NK-92 treated with Interleukin-12 subunit alpha and Interleukin-12 subunit beta, amount 100 ng/mL, for 24 hours (cell line): ENCODE measurements at regions not wholly inside any gene's neighbourhood (a gene's known extent, or its start where the extent isn't known, plus 50 kb on each side); places are given as distances from the start of the nearest gene placed in this dataset.
A peak's percentile ranks its signal among the peaks of the same experiment; 100 is the strongest.

ENCODE experiments used
- DNase-seq: peaks from one replicate; lab custom pipeline; 2025; lab: John Stamatoyannopoulos, UW

DNA sequence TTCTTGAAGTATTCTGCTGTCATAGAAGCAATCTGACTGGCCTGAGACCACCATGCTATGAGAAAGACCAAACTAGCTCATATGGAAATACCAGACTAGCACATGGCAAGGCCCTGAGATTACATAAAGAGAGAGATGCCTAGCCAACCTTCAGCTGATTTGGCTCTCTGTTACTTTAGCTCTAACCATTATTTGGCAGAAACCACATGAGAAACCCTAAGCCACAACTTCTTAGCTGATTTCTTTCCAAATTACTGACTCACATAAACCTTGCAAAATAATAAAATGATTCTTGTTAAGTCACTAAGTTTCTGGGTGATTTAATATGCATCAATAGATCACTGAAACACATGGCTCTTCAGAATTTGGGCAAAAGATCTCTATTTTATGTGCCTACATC lies 295.0 kb upstream of the ZNF521 start:
- DNase-seq: no peak

DNA sequence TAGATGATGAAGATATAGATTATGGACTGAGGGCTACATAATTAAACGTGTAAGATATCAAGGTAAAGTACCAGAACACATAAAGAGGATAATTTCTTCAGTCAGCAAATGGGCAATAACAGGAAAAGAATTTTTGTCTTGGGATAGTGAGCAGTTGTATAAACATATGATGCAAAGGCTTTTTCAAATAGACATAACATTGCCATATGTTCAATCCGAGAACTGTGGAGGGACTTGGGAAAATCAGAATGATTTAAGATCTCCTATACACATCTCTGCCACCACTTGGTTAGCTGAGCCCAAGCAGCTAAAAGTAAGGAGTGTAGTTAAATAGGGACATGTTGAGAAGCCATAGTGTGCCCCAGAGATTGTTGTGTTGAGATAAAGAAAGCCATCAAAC lies 287.6 kb upstream of the ZNF521 start:
- no peak for DNase-seq

DNA sequence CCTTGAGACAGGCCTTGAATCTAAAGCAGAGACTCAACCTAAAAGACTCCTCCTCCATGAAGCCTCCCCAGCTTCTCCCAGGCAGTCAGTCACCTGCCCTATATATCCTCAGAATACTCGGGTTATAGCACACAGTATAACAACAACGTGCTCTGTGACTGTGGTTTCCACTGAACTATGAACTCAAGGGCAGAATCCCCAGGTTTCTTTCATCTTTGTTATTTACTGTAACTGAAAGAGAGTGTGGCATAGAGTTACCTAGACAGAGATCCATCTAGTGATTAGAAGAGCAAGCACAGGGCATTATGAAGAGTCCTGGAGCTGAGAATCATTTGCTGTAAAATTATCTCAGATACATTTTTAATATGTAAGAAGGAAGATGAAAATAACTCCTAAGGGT lies 281.6 kb upstream of the ZNF521 start:
- no peak for DNase-seq

DNA sequence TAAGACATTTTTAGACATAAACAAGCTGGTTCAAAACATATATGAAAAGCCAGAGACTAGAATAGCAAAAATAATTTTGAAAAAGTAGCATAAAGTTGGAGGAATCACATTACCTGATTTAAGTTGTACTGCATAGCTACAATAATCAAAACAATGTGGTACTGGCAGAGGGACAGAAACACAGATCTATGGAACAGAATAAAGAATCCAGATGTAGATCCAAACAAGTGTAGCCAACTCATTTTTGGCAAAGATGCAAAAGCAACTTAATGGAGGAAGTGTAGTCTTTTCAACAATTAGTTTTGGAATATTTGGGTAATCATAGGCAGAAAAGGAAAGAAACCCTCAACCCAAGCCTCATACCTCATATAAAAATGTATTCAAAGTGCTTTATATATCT lies 278.7 kb upstream of the ZNF521 start:
- no peak for DNase-seq

DNA sequence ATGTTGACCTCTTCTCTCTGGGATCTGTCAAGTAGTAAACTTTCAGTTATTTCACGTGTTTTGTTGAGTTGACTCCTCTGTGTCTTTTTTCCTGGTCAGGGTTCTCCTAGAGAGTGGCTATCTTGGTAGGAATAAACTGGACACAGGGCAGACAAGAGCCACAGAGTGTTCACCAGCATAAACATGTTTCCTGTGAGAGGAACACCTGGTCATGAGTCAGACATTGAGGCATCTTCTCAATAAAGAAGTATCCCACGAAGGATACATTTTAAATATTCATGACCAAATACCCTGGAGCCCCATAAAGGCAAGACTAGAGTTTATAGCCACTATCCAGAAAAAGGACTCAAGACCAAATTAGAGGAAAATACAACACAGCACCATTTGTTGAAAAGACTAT lies 269.7 kb upstream of the ZNF521 start:
- DNase-seq: no peak

DNA sequence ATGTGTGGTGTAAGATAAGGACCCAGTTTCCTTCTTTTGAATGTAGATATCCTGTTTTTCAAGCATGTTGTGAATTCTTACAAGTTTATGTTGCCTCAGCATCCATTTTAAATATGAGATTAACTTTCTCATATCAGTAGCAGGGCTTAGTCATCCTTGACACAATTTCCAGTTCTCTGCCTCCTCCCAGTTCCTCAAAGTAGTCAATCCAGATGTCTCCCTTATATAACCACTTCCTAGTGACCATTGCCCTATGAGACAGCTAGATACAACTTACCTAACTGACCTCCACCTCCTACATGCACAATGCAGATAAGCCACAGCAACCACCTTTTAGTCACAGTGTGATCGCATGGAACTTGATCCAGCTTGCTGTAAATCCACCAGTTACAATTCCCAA lies 269.2 kb upstream of the ZNF521 start:
- no peak for DNase-seq

DNA sequence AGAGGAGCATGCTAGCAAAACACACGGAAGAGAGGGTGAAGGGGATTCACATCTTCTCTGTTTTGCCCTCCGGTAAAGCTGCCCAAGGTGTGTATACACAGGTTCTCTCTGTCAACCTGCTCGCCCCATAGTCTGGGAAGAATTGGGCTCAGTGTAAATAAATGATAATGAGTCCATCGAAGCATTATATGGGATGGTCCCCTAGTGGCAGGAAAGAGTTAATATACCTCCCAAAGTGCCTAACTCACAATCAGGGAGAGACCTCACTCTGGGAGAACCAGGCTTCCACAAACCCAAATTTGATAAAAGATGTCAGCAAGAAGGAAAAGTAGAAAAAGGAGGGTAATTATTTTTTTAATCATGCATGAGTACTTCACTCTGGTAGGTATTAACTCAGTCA lies 262.2 kb upstream of the ZNF521 start:
- no peak for DNase-seq

DNA sequence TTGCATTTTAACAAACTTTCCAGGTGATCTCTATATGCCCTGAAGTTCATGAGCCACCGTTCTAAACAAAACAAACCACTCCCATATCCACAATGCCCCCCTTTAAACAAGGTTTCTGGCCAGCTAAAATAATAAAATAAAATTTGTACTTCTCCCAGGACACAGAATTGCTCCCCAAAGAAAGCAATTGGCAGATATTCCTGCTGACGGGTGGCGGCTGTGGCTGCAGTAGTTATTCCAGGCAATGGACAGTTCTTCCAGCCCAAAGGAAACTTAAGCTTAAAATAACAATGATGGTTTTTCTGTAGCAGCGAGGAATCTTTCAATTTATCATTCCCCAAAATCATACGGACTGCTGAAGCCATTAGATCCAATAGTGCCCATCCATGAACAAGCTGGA lies 260.5 kb upstream of the ZNF521 start:
- DNase-seq: no peak

DNA sequence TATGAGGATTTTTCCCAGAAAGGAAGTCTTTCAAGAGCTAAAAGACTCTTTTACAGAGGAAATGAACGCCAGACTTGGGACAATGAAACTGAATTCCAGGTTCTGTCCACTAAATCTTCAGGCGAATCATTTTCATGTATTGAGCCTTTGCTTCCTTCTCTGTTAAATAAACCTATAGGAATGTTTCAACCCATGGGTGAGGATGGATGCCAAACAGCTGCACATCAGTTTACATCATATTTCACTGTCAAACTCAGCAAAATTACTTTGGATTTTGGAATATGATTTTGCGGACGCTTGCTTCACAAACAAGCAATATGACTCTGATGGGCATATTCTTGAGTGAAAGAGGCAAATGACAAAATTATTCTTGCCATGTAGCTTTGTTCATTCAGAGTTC lies 256.1 kb upstream of the ZNF521 start:
- DNase-seq: no peak

DNA sequence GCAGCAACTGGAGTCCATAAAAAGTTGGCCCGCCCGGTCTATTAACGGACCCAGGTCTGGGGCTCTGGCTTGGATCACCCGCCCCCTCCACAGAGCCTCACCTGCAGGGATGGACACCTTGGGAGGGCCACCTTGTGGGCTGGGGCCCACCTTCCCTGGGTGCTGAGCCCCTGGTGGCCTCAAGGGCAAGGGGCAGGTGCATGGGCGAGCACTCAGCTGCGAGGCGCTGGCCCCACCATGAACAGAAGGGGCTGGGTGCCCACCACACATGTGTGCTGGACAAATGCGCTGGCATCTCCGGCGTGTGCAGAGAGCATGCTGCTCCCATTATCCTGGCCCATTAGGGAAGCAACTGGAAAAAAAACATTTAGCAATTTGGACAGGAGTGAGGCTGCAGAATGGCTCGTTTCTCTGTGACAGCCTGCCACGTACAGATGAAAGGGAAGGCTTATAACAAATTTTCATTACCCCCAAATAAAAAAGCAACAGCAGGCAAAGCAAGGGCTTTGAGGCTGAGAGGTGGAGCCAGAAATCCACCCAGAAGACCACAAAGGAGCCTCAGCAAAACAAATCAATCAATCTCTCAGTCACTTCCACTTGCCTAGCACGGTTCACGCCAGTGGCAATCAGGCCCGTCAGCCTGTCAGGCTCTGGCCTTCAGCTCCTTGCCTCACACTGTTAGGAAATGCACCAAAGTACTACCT lies 253.1 kb upstream of the ZNF521 start:
- DNase-seq: no peak

DNA sequence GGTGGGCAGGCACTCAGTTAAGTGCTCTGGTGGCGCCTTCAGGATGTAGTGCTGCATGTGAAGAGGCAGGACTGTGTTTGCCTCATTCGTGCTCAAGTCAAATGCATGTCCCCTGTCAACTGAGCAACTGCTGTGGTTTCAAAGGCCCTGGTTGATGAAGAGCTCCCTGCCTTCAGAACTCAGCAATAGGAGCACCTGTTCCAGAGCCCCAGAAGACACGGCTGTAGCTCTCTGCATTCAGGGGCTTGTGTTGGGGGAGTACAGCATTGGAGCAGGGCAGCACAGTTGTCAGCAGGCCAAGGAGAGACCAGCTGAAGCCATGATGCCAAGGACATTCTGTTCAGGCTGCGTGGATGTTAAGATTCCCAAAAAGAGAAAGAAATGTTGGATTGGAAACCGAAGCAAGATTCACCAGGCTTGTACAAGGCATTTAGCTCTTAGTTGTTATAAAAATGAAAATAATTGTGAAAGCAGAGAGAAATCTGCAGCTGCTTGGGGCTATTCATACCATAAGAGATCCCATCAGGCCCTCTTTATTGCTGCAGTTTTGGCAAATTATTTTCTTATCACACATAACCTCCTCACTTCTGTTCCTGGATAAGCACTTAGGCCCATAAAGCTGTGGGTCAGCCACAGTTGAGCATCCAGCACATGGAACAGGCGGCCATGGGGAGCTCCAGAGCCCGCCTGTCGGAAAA lies 252.4 kb upstream of the ZNF521 start:
- no peak for DNase-seq

DNA sequence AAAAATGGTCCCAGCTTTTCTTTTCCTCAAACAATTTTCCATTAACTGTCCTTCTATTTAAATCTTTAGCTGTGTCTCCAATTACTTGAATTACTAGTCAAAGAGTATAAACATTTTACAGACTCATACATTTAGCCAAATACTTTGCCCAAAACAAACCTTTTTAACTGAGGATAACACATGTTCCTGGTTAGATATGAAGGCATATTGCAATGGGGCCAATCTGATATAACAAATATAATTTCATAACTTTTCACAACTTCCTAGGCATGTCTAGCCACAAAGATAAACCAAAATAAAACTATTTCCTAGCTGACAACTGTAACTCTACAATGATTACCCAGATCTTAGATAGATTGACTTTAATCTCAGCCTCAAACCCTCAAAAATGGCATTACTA lies 247.5 kb upstream of the ZNF521 start:
- DNase-seq: no peak

DNA sequence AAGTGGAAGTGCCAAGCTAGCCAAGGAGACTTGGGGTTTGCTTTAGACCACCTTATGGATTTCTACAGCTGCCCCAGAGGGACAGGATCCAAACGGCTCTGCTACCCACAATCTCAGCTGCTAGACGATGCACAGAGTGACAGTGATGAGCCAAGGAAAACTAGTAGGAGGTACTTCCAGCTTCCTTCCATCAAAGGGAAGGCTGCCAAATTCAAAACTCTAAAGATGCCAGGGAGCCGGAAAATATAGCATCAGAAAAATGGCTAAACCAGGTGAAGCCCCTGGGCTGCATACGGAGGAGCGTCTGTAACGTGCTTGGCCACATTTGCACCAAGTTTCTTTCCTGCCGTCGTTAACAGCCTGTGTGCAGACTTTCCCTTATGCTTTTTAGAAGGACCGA lies 245.5 kb upstream of the ZNF521 start:
- no peak for DNase-seq

DNA sequence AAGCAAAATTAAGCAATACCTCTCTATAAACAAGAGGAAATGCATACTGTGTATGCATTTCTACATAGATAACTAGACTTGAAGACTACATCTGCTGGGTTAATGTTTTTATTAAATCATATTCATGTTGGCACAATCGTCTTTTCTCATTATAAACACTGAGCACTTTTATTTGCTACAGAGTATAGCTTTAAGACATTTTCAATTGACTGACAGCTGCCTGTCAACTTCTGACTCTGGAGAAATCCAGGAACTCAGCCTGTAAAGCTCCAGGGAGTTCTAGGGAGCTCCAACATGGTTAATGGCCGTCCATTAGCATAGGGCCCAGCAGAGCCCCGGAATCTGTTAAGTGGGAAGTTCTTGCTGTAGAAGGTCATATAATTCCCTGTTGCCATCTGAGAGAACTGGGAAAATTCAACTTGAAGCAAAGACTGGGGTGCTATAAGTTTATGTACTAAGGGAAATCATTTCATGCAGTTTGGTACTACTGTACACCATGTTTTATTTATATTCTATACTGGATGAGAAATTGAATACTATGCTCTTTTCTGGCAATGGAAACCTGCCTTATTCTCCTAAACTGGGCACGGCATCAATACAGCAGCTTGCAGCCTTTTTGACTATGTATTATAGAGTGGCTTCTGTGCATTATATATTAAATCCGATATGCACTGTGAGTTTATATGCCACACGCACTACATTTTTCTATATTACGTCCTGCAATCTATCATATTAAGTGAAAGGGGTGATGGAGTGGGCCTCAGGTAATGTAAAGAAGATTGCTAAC lies 243.5 kb upstream of the ZNF521 start:
- no peak for DNase-seq

DNA sequence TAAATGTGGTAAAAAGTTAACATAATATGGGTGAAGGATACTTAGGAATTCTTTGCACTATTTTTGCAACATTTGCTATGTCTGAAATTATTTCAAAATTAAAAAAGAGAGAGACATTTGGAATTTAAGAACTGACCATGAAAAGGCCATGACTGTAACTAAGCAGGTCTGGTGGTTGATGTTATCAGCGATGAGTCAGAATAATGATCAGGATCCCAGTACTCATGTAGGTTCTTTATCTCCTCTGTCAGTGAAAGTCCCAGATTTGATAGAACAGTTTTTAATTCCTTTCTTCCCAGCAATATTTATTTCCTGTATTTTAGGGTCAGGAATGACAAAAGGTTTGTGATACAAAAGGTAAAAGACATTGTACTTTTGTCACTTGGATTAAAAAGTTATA lies 242.4 kb upstream of the ZNF521 start:
- DNase-seq: no peak

DNA sequence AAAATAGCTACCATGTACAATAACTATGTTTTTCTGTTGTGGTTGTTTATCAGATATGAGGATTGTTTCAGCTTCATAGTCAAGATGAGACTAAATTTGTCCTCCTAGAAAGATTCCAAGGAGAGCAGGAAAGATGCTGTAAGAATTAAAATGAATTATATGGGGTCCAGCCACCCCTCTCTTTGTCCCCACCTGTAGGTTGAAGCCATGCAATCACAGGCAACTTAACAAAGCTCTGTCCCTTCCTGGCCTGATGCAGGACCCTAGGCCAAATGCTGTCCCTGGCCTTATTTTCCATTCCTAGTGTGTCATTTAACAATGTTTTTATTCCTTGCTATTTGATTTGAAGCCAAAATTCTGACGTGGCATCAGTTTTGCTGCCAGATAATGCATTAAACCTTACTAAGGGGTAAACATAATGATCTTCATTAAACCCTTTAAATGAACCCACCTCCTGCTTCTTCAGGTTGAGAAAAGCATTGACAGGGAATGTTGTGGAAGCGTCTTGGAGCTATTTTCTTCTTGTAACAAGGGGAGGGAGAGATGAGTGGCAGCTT lies 240.9 kb upstream of the ZNF521 start:
- no peak for DNase-seq

DNA sequence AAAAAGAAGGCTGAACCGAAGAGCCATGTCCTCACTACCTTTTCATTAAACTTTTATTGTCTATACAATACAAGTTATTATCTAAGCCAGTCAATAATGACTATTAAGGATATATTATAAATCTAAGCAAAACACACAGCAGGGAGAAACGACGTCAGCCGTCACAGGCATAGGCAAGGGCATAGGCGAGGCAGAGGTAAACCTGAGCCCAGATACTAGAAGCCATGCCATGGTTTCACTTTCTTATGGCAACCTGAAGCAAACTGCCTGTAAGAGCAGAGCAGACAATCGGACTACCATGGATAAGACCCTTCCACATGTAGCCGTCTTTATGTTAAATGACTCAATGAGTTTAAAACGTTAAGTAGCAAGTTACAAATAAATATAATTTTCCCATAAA lies 238.5 kb upstream of the ZNF521 start:
- DNase-seq: no peak

DNA sequence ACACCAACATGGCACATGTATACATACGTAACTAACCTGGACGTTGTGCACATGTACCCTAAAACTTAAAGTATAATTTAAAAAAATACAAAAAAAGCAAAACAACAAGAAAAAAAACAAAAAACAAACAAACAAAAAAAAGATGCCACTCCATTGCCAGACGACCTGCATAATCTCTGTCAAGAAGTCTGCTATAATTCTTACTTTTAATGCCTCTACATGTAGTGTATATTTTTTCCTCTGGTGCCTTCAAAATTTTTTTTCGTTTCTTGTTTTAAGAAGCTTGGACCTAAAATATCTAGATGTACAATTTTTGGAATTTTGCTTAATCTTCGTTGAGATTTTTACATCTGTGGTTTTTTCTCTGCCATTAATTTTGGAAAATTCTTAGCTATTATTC lies 235.6 kb upstream of the ZNF521 start:
- DNase-seq: no peak

DNA sequence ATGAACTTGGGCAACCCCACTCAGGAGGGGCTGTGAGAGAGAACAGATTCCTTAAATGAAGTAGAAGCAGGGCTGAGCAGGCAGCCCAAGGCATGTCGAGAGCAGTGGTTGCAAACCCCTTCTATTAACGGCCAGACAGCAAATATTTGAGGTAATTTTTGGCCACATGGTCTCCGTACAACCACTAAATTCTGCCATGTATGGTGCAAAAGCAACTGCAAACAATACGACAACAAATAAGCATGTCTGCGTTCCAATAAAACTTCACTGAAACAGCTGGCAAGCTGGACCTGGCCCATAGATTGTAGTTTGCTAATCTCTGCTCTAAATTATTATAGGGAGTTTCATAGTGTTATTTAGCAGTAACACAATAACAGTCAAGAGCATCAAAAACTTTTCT lies 217.0 kb upstream of the ZNF521 start:
- DNase-seq: no peak

DNA sequence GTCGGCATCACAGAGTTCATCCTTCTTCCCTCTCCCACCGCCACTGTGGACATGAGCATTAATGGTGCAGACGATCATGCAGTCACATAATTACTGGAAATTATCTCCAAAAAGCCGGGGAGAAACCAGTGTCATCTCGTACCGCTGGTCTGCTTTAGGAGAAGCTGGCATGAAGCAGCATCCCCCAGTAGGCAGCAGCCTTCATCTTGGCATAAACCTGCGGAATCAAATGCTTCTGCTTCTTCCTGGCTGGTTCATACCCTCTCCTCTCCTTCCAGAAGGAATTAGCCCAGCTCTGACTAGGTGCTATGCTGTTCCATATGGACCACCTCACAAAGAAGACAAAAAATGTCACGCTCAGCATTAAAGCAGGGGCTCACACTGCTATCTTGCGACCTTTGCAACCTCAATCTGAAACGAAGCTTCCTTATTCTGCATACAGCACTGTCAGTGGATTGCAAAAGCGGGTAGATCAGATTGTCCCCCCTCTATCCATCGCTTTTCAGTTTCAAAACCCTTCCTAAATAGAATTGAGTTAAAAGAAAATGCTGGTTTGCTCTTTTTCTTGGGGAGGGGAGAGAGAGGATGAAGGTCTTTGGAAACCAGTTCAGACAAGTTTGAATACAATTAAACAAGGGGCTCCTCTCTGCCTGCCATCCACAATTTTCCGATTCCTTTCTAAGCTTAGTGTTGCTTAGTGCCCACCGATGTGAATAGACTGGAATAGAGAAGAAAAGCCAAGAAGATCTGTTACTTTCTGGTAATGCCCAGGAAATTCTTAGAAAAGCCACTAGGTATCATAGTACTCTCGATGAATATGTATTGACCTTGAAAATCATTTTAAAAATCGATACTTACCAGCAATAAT lies 212.1 kb upstream of the ZNF521 start:
- DNase-seq: no peak

DNA sequence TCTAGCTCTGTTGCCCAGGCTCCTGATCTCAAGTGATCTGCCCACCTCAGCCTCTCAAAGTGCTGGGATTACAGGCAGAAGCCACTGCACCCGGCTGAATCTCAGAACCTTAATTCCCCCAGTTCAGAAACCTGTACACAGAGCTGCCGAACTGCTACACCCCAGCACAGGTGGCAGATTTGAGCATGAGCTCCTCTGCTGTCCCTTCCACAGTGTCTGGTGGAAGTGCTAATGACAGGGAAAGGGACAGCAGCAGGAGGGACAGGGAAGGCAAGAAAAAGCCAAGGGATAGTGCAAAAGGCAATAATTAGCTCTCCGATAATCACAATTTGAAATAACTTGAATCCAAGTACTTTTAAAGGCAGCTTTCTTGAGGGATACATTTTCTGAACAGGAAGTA lies 211.4 kb upstream of the ZNF521 start:
- no peak for DNase-seq

DNA sequence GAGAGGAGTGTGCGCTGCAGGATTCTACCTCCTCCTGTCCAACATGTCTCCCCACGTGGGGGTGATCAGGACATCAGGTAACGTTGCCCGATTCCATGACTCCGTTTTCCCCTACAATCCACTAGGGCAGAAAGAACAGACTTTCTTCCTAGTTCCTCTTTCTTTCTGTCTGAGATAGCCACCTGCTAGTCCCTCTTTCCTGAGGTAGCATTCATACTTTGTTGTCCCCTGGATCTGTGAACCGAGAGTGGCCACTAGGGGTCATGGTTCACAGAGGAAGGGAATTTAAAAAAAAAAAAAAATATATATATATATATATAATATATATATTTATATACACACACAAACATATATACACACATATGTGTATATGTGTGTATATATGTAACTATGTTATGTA lies 210.0 kb upstream of the ZNF521 start:
- peak; percentile 0 for DNase-seq
